Prostate gland (tissue), 2 donors: ENCODE measurements at regions not wholly inside any gene's neighbourhood (a gene's known extent, or its start where the extent isn't known, plus 50 kb on each side); places are given as distances from the start of the nearest gene placed in this dataset.

Source experiments
- DNase-seq: peaks from one replicate; pipeline ENCODE4 v3.0.0-alpha.2; 2019; ENCODE audit warnings: low spot score
- H3K27ac ChIP-seq, 2 donors: fragments of 200-600 bp; sonication (generic); 2 replicates each; pipeline ENCODE4 v1.5.1; 2017 to 2019
- H3K27me3 ChIP-seq: fragments of 200-600 bp; sonication (generic); replicated peaks from 2 replicates; pipeline ENCODE4 v1.5.1; 2019; ENCODE audit not compliant: insufficient read depth
- H3K36me3 ChIP-seq, 2 donors: fragments of 200-600 bp; sonication (generic); 1 replicate in 1 of 2; 2 replicates in 1 of 2; pipeline versions ENCODE4 v1.5.1 to v1.8.1; 2017 to 2019
- H3K4me1 ChIP-seq: fragments of 200-600 bp; sonication (generic); replicated peaks from 2 replicates; pipeline ENCODE4 v1.5.1; 2019
- H3K4me3 ChIP-seq, 2 donors: fragments of 200-600 bp; sonication (generic); 2 replicates each; pipeline ENCODE4 v1.5.1; 2017 to 2019
- H3K9me3 ChIP-seq: fragments of 200-600 bp; sonication (generic); 2 replicates; pipeline ENCODE4 v1.5.1; 2017
- CTCF ChIP-seq, 4 experiments: fragments of 200-600 bp in 2 of 4; fragments of 450-650 bp in 2 of 4; sonication (generic) in 2 of 4; IDR thresholded peaks; 1 replicate in 3 of 4; 2 replicates in 1 of 4; pipeline ENCODE4 v1.5.1; 2016 to 2019; ENCODE audit warnings: antibody characterized with exemption in 4 of 4, mild to moderate bottlenecking in 2 of 4, moderate library complexity in 2 of 4
- POLR2A ChIP-seq: fragments of 450-650 bp; IDR thresholded peaks from one replicate; pipeline ENCODE4 v1.6.1; 2016; ENCODE audit warnings: antibody characterized with exemption, mild to moderate bottlenecking
- POLR2AphosphoS5 ChIP-seq: sonication (generic); formaldehyde crosslinking; IDR thresholded peaks from one replicate; pipeline ENCODE4 v1.6.1; 2017; ENCODE audit warnings: antibody characterized with exemption
- WGBS: methylation state at CpG from one replicate; pipeline ENCODE4 v1.1.5; 2018; 5-methylcytosine and 5-hydroxymethylcytosine counted together
- intact Hi-C: fragments of 100-400 bp; cut with DNase I; formaldehyde crosslinking; loops from one replicate; pipeline ENCODE4 v1.14.2; 2022

GRCh38 chr17:55654022-55654421 is 68.6 kb downstream of the TMEM100 start:
- Histone ChIP-seq H3K27ac (no peak overlapping the region), H3K36me3 (no peaks in the 10 kb centered on the region), H3K4me1 (no peaks in the 10 kb centered on the region), H3K9me3 (no peaks in the 10 kb centered on the region), H3K4me3 (no peak overlapping the region), H3K27me3 (no peaks in the 10 kb centered on the region)
- intact Hi-C loops: no loop called here
- no peak for TF ChIP-seq CTCF (IDR thresholded peaks at IDR 0.05)
- no peak for TF ChIP-seq POLR2A
- no peak for TF ChIP-seq POLR2AphosphoS5
- 42% methylated on average over 2 of the region's 2 CpGs for WGBS
- DNase-seq: no peak

- H3K27ac ChIP-seq: no peak overlapping the region
- H3K4me1 ChIP-seq: no peaks in the 10 kb centered on the region
- no peaks in the 10 kb centered on the region for H3K9me3 ChIP-seq
- H3K36me3 ChIP-seq: no peaks in the 10 kb centered on the region
- intact Hi-C loops: no loop called here
- no peak overlapping the region for H3K4me3 ChIP-seq
- 91% methylated on average over 2 of the region's 2 CpGs for WGBS
- H3K27me3 ChIP-seq: no peaks in the 10 kb centered on the region
- DNase-seq: no peak
- TF ChIP-seq CTCF (IDR thresholded peaks at IDR 0.05): no peak
- no peak for TF ChIP-seq POLR2AphosphoS5
- no peak for TF ChIP-seq POLR2A
Measured at GRCh38 chr17:55652825-55653224, 69.8 kb downstream of the TMEM100 start.

- Histone ChIP-seq H3K27ac (no peak overlapping the region), H3K4me3 (no peak overlapping the region), H3K4me1 (no peaks in the 10 kb centered on the region), H3K27me3 (no peaks in the 10 kb centered on the region), H3K9me3 (no peaks in the 10 kb centered on the region), H3K36me3 (no peaks in the 10 kb centered on the region)
- no peak for DNase-seq
- TF ChIP-seq CTCF (IDR thresholded peaks at IDR 0.05) (no peak), POLR2AphosphoS5 (no peak), POLR2A (no peak)
- intact Hi-C loops: no loop called here
- WGBS: 89% methylated on average over 2 of the region's 2 CpGs
Measured at GRCh38 chr17:55652114-55652823, 70.4 kb downstream of the TMEM100 start.

- Histone ChIP-seq H3K4me3 (no peak overlapping the region), H3K27ac (no peak overlapping the region), H3K36me3 (no peaks in the 10 kb centered on the region), H3K4me1 (no peaks in the 10 kb centered on the region), H3K27me3 (no peaks in the 10 kb centered on the region), H3K9me3 (no peaks in the 10 kb centered on the region)
- TF ChIP-seq CTCF (IDR thresholded peaks at IDR 0.05): no peak
- no peak for TF ChIP-seq POLR2AphosphoS5
- no peak for TF ChIP-seq POLR2A
- WGBS: 60% methylated on average over 3 of the region's 3 CpGs
- intact Hi-C loops: loop anchor here (10.0 kb wide), 1 partner anchor 115 kb away; no protein-coding TSS in a partner anchor
- no peak for DNase-seq
Measured at GRCh38 chr17:55649957-55650597, 72.6 kb downstream of the TMEM100 start.

- Histone ChIP-seq H3K36me3 (no peaks in the 10 kb centered on the region), H3K9me3 (no peaks in the 10 kb centered on the region), H3K4me1 (no peaks in the 10 kb centered on the region), H3K27ac (no peak overlapping the region), H3K4me3 (no peak overlapping the region), H3K27me3 (no peaks in the 10 kb centered on the region)
- TF ChIP-seq POLR2AphosphoS5: no peak
- intact Hi-C loops: loop anchor here (10.0 kb wide), 1 partner anchor 117 kb away; no protein-coding TSS in a partner anchor
- 72% methylated on average over 2 of the region's 2 CpGs for WGBS
- no peak for DNase-seq
Measured at GRCh38 chr17:55648086-55648485, 74.6 kb downstream of the TMEM100 start.
